Endothelial cell of umbilical vein (primary cell): ENCODE measurements at regions not wholly inside any gene's neighbourhood (a gene's known extent, or its start where the extent isn't known, plus 50 kb on each side); places are given as distances from the start of the nearest gene placed in this dataset.

Experiments used
- BruUV-seq: library from RNA; stranded (reverse); fragments of 400-500 nt; replicated peaks from 2 replicates; lab custom pipeline; 2021; lab: Mats Ljungman, UMichigan
- CTCF ChIA-PET: fragments of 300-600, 350-600 bp; sonication (Branson Sonifier 250); formaldehyde crosslinking; loops from one replicate; lab custom pipeline; 2021; ENCODE audit warnings: antibody characterized with exemption, inconsistent platforms; lab: Charles Lee
- POLR2A ChIA-PET: fragments of 300-600, 350-600 bp; sonication (Branson Sonifier 250); formaldehyde crosslinking; loops from one replicate; lab custom pipeline; 2021; ENCODE audit warnings: antibody characterized with exemption, inconsistent platforms; lab: Charles Lee
- DNase-seq: peaks from one replicate; pipeline ENCODE4 v3.0.0-alpha.2; 2011; ENCODE audit warnings: low read depth, low spot score
- FAIRE-seq: peaks from 2 replicates; lab custom pipeline; 2011; peaks lifted over from hg19 to GRCh38; lab: Jason Lieb, UNC
- H2AFZ ChIP-seq: 2 replicates; pipeline ENCODE4 v1.6.0; 2012; ENCODE audit warnings: low read depth, low read length, control low read depth, inconsistent platforms
- H3K27ac ChIP-seq: 2 replicates; pipeline ENCODE4 v1.5.1; 2011; ENCODE audit warnings: low read depth, mild to moderate bottlenecking, control low read depth, low read length, moderate library complexity; ENCODE audit not compliant: insufficient read depth
- H3K27me3 ChIP-seq, 2 experiments: 2 replicates each; pipeline versions ENCODE4 v1.6.0 to v1.6.1; 2011; ENCODE audit warnings: low read length in 2 of 2, mixed read lengths in 1 of 2; ENCODE audit not compliant: control insufficient read depth in 2 of 2, insufficient read depth in 2 of 2
- H3K36me3 ChIP-seq, 2 experiments: 2 replicates in 1 of 2; 3 replicates in 1 of 2; pipeline ENCODE4 v1.5.1; 2011; ENCODE audit warnings: low read length in 2 of 2, mild to moderate bottlenecking in 1 of 2, moderate library complexity in 1 of 2; ENCODE audit not compliant: control insufficient read depth in 2 of 2, insufficient read depth in 2 of 2; ENCODE audit errors: extremely low read depth in 1 of 2
- H3K4me1 ChIP-seq: 3 replicates; pipeline ENCODE4 v1.5.1; 2011; ENCODE audit warnings: mild to moderate bottlenecking, low read length; ENCODE audit not compliant: control insufficient read depth, insufficient read depth; ENCODE audit errors: extremely low read depth
- H3K4me2 ChIP-seq: 2 replicates; pipeline ENCODE4 v1.6.1; 2011; ENCODE audit warnings: low read length, control low read depth, mixed read lengths; ENCODE audit not compliant: insufficient read depth
- H3K4me3 ChIP-seq, 3 experiments: fragments of 200-600 bp in 1 of 3; sonication (generic), shearing (Covaris generic) in 1 of 3; replicated peaks in 1 of 3; 2 replicates each; pipeline ENCODE4 v1.5.1; 2011 to 2016; ENCODE audit warnings: control low read depth in 3 of 3, low read length in 3 of 3, mild to moderate bottlenecking in 2 of 3, inconsistent platforms in 1 of 3, low read depth in 1 of 3, moderate library complexity in 1 of 3; ENCODE audit not compliant: insufficient read depth in 1 of 3
- H3K79me2 ChIP-seq: 2 replicates; pipeline ENCODE4 v1.6.0; 2012; ENCODE audit warnings: low read length, inconsistent platforms; ENCODE audit not compliant: control insufficient read depth, insufficient read depth
- H3K9ac ChIP-seq: replicated peaks from 2 replicates; pipeline ENCODE3; 2011; ENCODE audit warnings: low read length, control low read depth; ENCODE audit not compliant: insufficient read depth; ENCODE audit errors: extremely low read depth
- H3K9me1 ChIP-seq: replicated peaks from 3 replicates; pipeline ENCODE4 v1.6.0; 2011; ENCODE audit warnings: mild to moderate bottlenecking, low read length; ENCODE audit not compliant: control insufficient read depth, insufficient read depth; ENCODE audit errors: extremely low read depth
- H3K9me3 ChIP-seq: replicated peaks from 2 replicates; pipeline ENCODE4 v1.5.1; 2012; ENCODE audit warnings: low read length, inconsistent platforms; ENCODE audit not compliant: control insufficient read depth, insufficient read depth
- H4K20me1 ChIP-seq: replicated peaks from 2 replicates; pipeline ENCODE3; 2011; ENCODE audit warnings: mild to moderate bottlenecking, low read length; ENCODE audit not compliant: control insufficient read depth, insufficient read depth; ENCODE audit errors: extremely low read depth
- CTCF ChIP-seq, 2 donors: IDR thresholded peaks; 1 replicate in 1 of 2; 2 replicates in 1 of 2; pipeline ENCODE4 v1.5.1; 2011; ENCODE audit warnings: low read length in 2 of 2, mild to moderate bottlenecking in 2 of 2, moderate library complexity in 2 of 2, control low read depth in 1 of 2, inconsistent platforms in 1 of 2, low read depth in 1 of 2; ENCODE audit not compliant: insufficient read depth in 1 of 2; ENCODE audit errors: extremely low read depth in 1 of 2
- EZH2 ChIP-seq: IDR thresholded peaks from 2 replicates; pipeline ENCODE4 v1.6.1; 2012; ENCODE audit warnings: borderline replicate concordance, low read depth, mild to moderate bottlenecking, moderate library complexity, low read length, inconsistent platforms; ENCODE audit not compliant: severe bottlenecking
- FOS ChIP-seq: IDR thresholded peaks from 2 replicates; pipeline ENCODE4 v1.6.1; 2011; ENCODE audit warnings: mild to moderate bottlenecking, low read length, moderate library complexity, borderline replicate concordance; ENCODE audit not compliant: insufficient read depth
- GATA2 ChIP-seq: IDR thresholded peaks from 2 replicates; pipeline ENCODE4 v1.7.0; 2011; ENCODE audit warnings: low read depth, mild to moderate bottlenecking, moderate library complexity, mixed read lengths, low read length; ENCODE audit not compliant: insufficient read length, insufficient read depth
- JUN ChIP-seq: IDR thresholded peaks from 2 replicates; pipeline ENCODE4 v1.6.1; 2011; ENCODE audit warnings: borderline replicate concordance, low read depth; ENCODE audit not compliant: insufficient read length, insufficient read depth
- MAX ChIP-seq: IDR thresholded peaks from 2 replicates; pipeline ENCODE4 v1.6.1; 2011; ENCODE audit not compliant: insufficient read depth, insufficient read length
- MYC ChIP-seq: IDR thresholded peaks from one replicate; pipeline ENCODE4 v1.6.1; 2011; ENCODE audit warnings: mild to moderate bottlenecking, low read depth, low read length
- POLR2A ChIP-seq: IDR thresholded peaks from 2 replicates; pipeline ENCODE4 v1.6.1; 2012; ENCODE audit warnings: low read depth, mild to moderate bottlenecking, control low read depth, low read length
- POLR2AphosphoS5 ChIP-seq: IDR thresholded peaks from 2 replicates; pipeline ENCODE4 v1.6.1; 2012; ENCODE audit warnings: low read depth, mild to moderate bottlenecking, control low read depth, low read length, moderate library complexity; ENCODE audit not compliant: insufficient read depth
- dilution Hi-C: fragments of 300-500 bp; cut with MboI; formaldehyde crosslinking; loops from one replicate; pipeline ENCODE4 v1.15.0; 2019; ENCODE audit warnings: low sequenced_read_pairs; ENCODE audit not compliant: extremely low pct_ligation_motif_present
- intact Hi-C: fragments of 100-400 bp; cut with micrococcal nuclease; formaldehyde crosslinking; loops from one replicate; pipeline ENCODE4 v1.10.0; 2022

- no peaks in the 10 kb centered on the region for H4K20me1 ChIP-seq
- dilution Hi-C loops (no loop called here), intact Hi-C loops (no loop called here)
- ChIA-PET POLR2A (no interaction called here), CTCF (interaction anchor here (1.2 to 2.1 kb wide), 3 partner anchors 16 to 539 kb away, joined by 4 to 8 read pairs (median 8); no protein-coding TSS in a partner anchor)
- no peaks in the 10 kb centered on the region for H3K9me3 ChIP-seq
- no peak overlapping the region for H3K4me3 ChIP-seq
- no peak overlapping the region for H3K4me2 ChIP-seq
- H3K27ac ChIP-seq: no peak overlapping the region
- DNase-seq: no peak
- no peaks in the 10 kb centered on the region for H3K79me2 ChIP-seq
- no peak overlapping the region for H2AFZ ChIP-seq
- H3K27me3 ChIP-seq: peaks cover 4 to 11% of the 10 kb centered on the region in 2 experiments
- no peak for FAIRE-seq
- H3K9me1 ChIP-seq: no peaks in the 10 kb centered on the region
- TF ChIP-seq GATA2: no peak
- TF ChIP-seq FOS: no peak
- TF ChIP-seq EZH2: no peak
- TF ChIP-seq CTCF (IDR thresholded peaks at IDR 0.05; ENCODE audit: extremely low read depth in 1 of 2, insufficient read depth in 1 of 2, low read depth in 1 of 2, low read length in 2 of 2): no peak
- no peak for TF ChIP-seq MYC
- TF ChIP-seq POLR2A: no peak
- no peak for TF ChIP-seq JUN
- TF ChIP-seq POLR2AphosphoS5: no peak
- no peak for TF ChIP-seq MAX
- no peaks in the 10 kb centered on the region for H3K4me1 ChIP-seq
- no peak overlapping the region for H3K9ac ChIP-seq
- H3K36me3 ChIP-seq: no peaks in the 10 kb centered on the region
- BruUV-seq: no TSS peak
Observed at GRCh38 chr1:65703853-65704252, 88.8 kb upstream of the PDE4B start.
